ENCODE measurements at regions not wholly inside any gene's neighbourhood (a gene's known extent, or its start where the extent isn't known, plus 50 kb on each side); places are given as distances from the start of the nearest gene placed in this dataset.

DNA sequence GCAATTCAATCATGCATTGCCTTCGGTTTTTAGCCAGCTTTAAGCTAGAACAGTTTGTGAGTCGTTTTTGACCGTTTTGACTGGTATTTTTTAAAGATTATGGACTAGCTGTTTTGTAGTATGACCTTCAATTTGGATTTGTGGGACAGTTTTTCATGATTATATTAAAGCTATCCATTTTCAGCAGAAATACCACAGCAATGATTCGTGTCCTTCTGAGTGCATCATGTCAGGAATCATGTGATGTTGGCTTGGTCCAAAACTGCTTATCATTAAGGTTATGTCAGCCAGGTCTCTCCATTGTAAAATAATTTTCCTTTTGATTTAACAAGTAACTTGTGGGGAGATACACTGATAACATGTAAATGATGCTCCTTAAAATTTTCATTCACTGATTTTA, 229.0 kb downstream of the POSTN start:
- TF ChIP-seq EZH2 (IDR thresholded peaks at IDR 0.05; ENCODE audit: borderline replicate concordance) = no peak
- TF ChIP-seq, protein P1, sequence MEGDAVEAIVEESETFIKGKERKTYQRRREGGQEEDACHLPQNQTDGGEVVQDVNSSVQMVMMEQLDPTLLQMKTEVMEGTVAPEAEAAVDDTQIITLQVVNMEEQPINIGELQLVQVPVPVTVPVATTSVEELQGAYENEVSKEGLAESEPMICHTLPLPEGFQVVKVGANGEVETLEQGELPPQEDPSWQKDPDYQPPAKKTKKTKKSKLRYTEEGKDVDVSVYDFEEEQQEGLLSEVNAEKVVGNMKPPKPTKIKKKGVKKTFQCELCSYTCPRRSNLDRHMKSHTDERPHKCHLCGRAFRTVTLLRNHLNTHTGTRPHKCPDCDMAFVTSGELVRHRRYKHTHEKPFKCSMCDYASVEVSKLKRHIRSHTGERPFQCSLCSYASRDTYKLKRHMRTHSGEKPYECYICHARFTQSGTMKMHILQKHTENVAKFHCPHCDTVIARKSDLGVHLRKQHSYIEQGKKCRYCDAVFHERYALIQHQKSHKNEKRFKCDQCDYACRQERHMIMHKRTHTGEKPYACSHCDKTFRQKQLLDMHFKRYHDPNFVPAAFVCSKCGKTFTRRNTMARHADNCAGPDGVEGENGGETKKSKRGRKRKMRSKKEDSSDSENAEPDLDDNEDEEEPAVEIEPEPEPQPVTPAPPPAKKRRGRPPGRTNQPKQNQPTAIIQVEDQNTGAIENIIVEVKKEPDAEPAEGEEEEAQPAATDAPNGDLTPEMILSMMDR (IDR thresholded peaks at IDR 0.05; ENCODE audit: poor library complexity) = no peak
- no peak for TF ChIP-seq EZH2phosphoT487 (IDR thresholded peaks at IDR 0.05; ENCODE audit: low read depth, severe bottlenecking, unreplicated experiment)

Data from hepatocyte (in vitro differentiated cells).